K562 (cell line): ENCODE measurements at regions not wholly inside any gene's neighbourhood (a gene's known extent, or its start where the extent isn't known, plus 50 kb on each side); places are given as distances from the start of the nearest gene placed in this dataset.

Source experiments
- ATAC-seq: fragments of 200-7000 bp; cut with Tn5 transposase; 3 replicates; pipeline ENCODE4 v1.9.1; 2020; ENCODE audit warnings: moderate library complexity
- BruUV-seq: library from RNA; stranded (reverse); fragments of 400-500 nt; replicated peaks from 2 replicates; lab custom pipeline; 2021; lab: Mats Ljungman, UMichigan
- CTCF ChIA-PET: fragments of 300-600 bp; formaldehyde crosslinking; extraction: SDS; loops from one replicate; lab custom pipeline; 2021; ENCODE audit warnings: low intra/inter-chr PET ratio; lab: Yijun Ruan, JAX
- POLR2A ChIA-PET: fragments of 300-600, 350-650 bp; sonication (Branson Sonifier 250); formaldehyde crosslinking; extraction: SDS; loops from one replicate; lab custom pipeline; 2021; ENCODE audit warnings: antibody characterized with exemption, inconsistent platforms; lab: Yijun Ruan, JAX
- DNase-seq, 4 experiments: peaks; one replicate each; pipeline versions ENCODE4 v3.0.0 to v3.0.0-alpha.2; 2011 to 2018; ENCODE audit warnings: low spot score in 3 of 4, mixed read lengths in 3 of 4; ENCODE audit errors: extremely low read depth in 1 of 4
- FAIRE-seq: peaks from 2 replicates; lab custom pipeline; 2011; peaks lifted over from hg19 to GRCh38; lab: Jason Lieb, UNC
- H2AFZ ChIP-seq: 2 replicates; pipeline ENCODE4 v1.6.0; 2011; ENCODE audit warnings: low read depth, low read length, control low read depth, inconsistent platforms
- H3K27ac ChIP-seq: fragments of 200-600 bp; 3 replicates; pipeline ENCODE4 v1.8.0; 2011; ENCODE audit warnings: low read depth, mild to moderate bottlenecking, control low read depth, inconsistent platforms, low read length, moderate library complexity, mixed read lengths; ENCODE audit errors: extremely low read depth
- H3K27me3 ChIP-seq, 2 experiments: fragments of 300-600 bp in 1 of 2; 2 replicates in 1 of 2; 3 replicates in 1 of 2; pipeline versions ENCODE4 v1.6.0 to v1.8.0; 2011; ENCODE audit warnings: inconsistent platforms in 2 of 2, low read length in 2 of 2, mild to moderate bottlenecking in 1 of 2, mixed read lengths in 1 of 2, moderate library complexity in 1 of 2; ENCODE audit not compliant: control insufficient read depth in 2 of 2, insufficient read depth in 2 of 2
- H3K36me3 ChIP-seq: fragments of 300-600 bp; 3 replicates; pipeline ENCODE4 v1.8.0; 2011; ENCODE audit warnings: mild to moderate bottlenecking, low read length, inconsistent platforms; ENCODE audit not compliant: control insufficient read depth, insufficient read depth
- H3K4me1 ChIP-seq, 2 experiments: fragments of 200-600 bp in 1 of 2; replicated peaks in 1 of 2; 2 replicates in 1 of 2; 3 replicates in 1 of 2; pipeline versions ENCODE4 v1.5.1 to v1.8.0; 2011; ENCODE audit warnings: inconsistent platforms in 2 of 2, low read length in 2 of 2, mild to moderate bottlenecking in 1 of 2, mixed read lengths in 1 of 2, moderate library complexity in 1 of 2; ENCODE audit not compliant: control insufficient read depth in 2 of 2, insufficient read depth in 2 of 2
- H3K4me2 ChIP-seq: 2 replicates; pipeline ENCODE4 v1.6.1; 2011; ENCODE audit warnings: low read length, control low read depth, inconsistent platforms, mixed read lengths; ENCODE audit not compliant: insufficient read depth
- H3K4me3 ChIP-seq: fragments of 200-600 bp; sonication (generic), shearing (Covaris generic); 2 replicates; pipeline ENCODE4 v1.5.1; 2016; ENCODE audit warnings: control low read depth, inconsistent platforms
- H3K79me2 ChIP-seq: fragments of 200-600 bp; 3 replicates; pipeline ENCODE4 v1.8.0; 2011; ENCODE audit warnings: low read length, inconsistent platforms; ENCODE audit not compliant: control insufficient read depth, insufficient read depth
- H3K9ac ChIP-seq, 2 experiments: 2 replicates each; pipeline versions ENCODE4 v1.6.0 to v1.6.1; 2011; ENCODE audit warnings: low read depth in 2 of 2, low read length in 2 of 2, control low read depth in 1 of 2, inconsistent platforms in 1 of 2, mild to moderate bottlenecking in 1 of 2, mixed read lengths in 1 of 2; ENCODE audit not compliant: insufficient read depth in 1 of 2
- H3K9me1 ChIP-seq: one replicate; pipeline ENCODE4 v1.6.0; 2011; ENCODE audit warnings: inconsistent platforms, mild to moderate bottlenecking, low read length, moderate library complexity; ENCODE audit not compliant: control insufficient read depth, insufficient read depth
- H3K9me3 ChIP-seq: replicated peaks from 2 replicates; pipeline ENCODE4 v1.5.1; 2011; ENCODE audit warnings: low read depth, low read length, inconsistent platforms; ENCODE audit not compliant: control insufficient read depth, insufficient read depth
- H4K20me1 ChIP-seq: replicated peaks from 2 replicates; pipeline ENCODE4 v1.6.1; 2011; ENCODE audit warnings: low read length, inconsistent platforms, mixed read lengths; ENCODE audit not compliant: control insufficient read depth, insufficient read depth
- AFF1 ChIP-seq, 2 experiments: fragments of 450-650 bp; IDR thresholded peaks; 2 replicates each; pipeline ENCODE4 v1.6.1; 2018; ENCODE audit warnings: mild to moderate bottlenecking in 2 of 2, low read depth in 1 of 2; ENCODE audit not compliant: partially characterized antibody in 2 of 2
- GABPB1 ChIP-seq: sonication (generic); formaldehyde crosslinking; IDR thresholded peaks from 2 replicates; pipeline ENCODE4 v1.8.0; 2022; ENCODE audit warnings: mild to moderate bottlenecking, missing genetic modification reagents
- LARP7 ChIP-seq: fragments of 450-650 bp; IDR thresholded peaks from 2 replicates; pipeline ENCODE4 v1.6.1; 2016
- NFRKB ChIP-seq: fragments of 450-650 bp; IDR thresholded peaks from 2 replicates; pipeline ENCODE4 v1.6.1; 2016; ENCODE audit warnings: low read depth
- RBM14 ChIP-seq: fragments of 200-400 bp; formaldehyde crosslinking; IDR thresholded peaks from 2 replicates; pipeline ENCODE4 v1.6.1; 2018; ENCODE audit warnings: low read depth, mild to moderate bottlenecking, low read length, moderate library complexity, borderline replicate concordance; ENCODE audit not compliant: insufficient read depth
- RBM25 ChIP-seq: fragments of 200-400 bp; formaldehyde crosslinking; IDR thresholded peaks from 2 replicates; pipeline ENCODE4 v1.6.1; 2018; ENCODE audit warnings: low read length, low read depth, moderate library complexity; ENCODE audit not compliant: severe bottlenecking
- SIX5 ChIP-seq, 2 experiments: IDR thresholded peaks; 2 replicates each; pipeline ENCODE4 v1.6.1; 2011; ENCODE audit warnings: low read length in 2 of 2, borderline replicate concordance in 1 of 2, low read depth in 1 of 2, mild to moderate bottlenecking in 1 of 2, moderate library complexity in 1 of 2; ENCODE audit not compliant: insufficient read depth in 1 of 2
- ZBTB26 ChIP-seq: fragments of 450-650 bp; formaldehyde crosslinking; IDR thresholded peaks from 2 replicates; pipeline ENCODE4 v1.4.0; 2022; ENCODE audit warnings: missing genetic modification characterization
- ZBTB7A ChIP-seq: IDR thresholded peaks from 2 replicates; pipeline ENCODE4 v1.6.1; 2011; ENCODE audit warnings: low read depth, mild to moderate bottlenecking, low read length, moderate library complexity, borderline replicate concordance; ENCODE audit not compliant: control insufficient read depth
- WGBS: fragments of 100-300 bp; shearing (Covaris generic); methylation state at CpG from one replicate; pipeline ENCODE4 v1.1.6; 2016; ENCODE audit warnings: low coverage, mixed read lengths; ENCODE audit not compliant: insufficient coverage; ENCODE audit errors: missing lambda C conversion rate; 5-methylcytosine and 5-hydroxymethylcytosine counted together
- in situ Hi-C: fragments of 300-500 bp; cut with MboI; formaldehyde crosslinking; loops from 4 replicates; pipeline ENCODE4 v1.15.0; 2018; ENCODE audit warnings: inconsistent platforms, mixed read lengths
- intact Hi-C: fragments of 100-400 bp; cut with micrococcal nuclease; formaldehyde crosslinking; loops from 2 replicates; pipeline ENCODE4 v1.14.2; 2022
- TF ChIP-seq, protein P1 (sequence below): fragments of 250-450 bp; sonication (Bioruptor Pico); IDR thresholded peaks from 2 replicates; pipeline ENCODE4 v1.4.0; 2020; ENCODE audit warnings: borderline replicate concordance

GRCh38 chr6:22146678-22146930 is 150.2 kb downstream of the PRL start:
- 13% methylated on average over 17 of the region's 17 CpGs for WGBS
- ChIA-PET CTCF (no interaction called here), POLR2A (interaction anchor here (1.7 kb wide), 1 partner anchor 9 kb away, joined by 5 read pairs; no protein-coding TSS in a partner anchor)
- Histone ChIP-seq H3K4me2 (no peak overlapping the region), H3K4me1 (peaks cover 0 to 6% of the 10 kb centered on the region in 2 experiments; a peak in 1 of 5 replicates), H3K9me3 (no peaks in the 10 kb centered on the region), H3K79me2 (no peaks in the 10 kb centered on the region), H3K27me3 (peaks cover 17 to 27% of the 10 kb centered on the region in 2 experiments), H3K4me3 (no peak overlapping the region), H4K20me1 (no peaks in the 10 kb centered on the region), H3K36me3 (no peaks in the 10 kb centered on the region), H3K9ac (no peak overlapping the region), H3K9me1 (no peaks in the 10 kb centered on the region), H2AFZ (no peak overlapping the region), H3K27ac (no peak overlapping the region)
- DNase-seq, result no peak
- no peak for TF ChIP-seq ZBTB26 (CRISPR knock-in tag)
- TF ChIP-seq GABPB1 (CRISPR knock-in tag), result no peak
- TF ChIP-seq SIX5 (IDR thresholded peaks at IDR 0.05; ENCODE audit: borderline replicate concordance in 1 of 2, insufficient read depth in 1 of 2, low read depth in 1 of 2, low read length in 2 of 2), result no peak
- no peak for TF ChIP-seq NFRKB
- no peak for TF ChIP-seq LARP7
- TF ChIP-seq ZBTB7A, result no peak
- no peak for TF ChIP-seq RBM14
- no peak for TF ChIP-seq AFF1 (IDR thresholded peaks at IDR 0.05; ENCODE audit: low read depth in 1 of 2, partially characterized antibody in 2 of 2)
- TF ChIP-seq RBM25, result no peak
- TF ChIP-seq, protein P1, sequence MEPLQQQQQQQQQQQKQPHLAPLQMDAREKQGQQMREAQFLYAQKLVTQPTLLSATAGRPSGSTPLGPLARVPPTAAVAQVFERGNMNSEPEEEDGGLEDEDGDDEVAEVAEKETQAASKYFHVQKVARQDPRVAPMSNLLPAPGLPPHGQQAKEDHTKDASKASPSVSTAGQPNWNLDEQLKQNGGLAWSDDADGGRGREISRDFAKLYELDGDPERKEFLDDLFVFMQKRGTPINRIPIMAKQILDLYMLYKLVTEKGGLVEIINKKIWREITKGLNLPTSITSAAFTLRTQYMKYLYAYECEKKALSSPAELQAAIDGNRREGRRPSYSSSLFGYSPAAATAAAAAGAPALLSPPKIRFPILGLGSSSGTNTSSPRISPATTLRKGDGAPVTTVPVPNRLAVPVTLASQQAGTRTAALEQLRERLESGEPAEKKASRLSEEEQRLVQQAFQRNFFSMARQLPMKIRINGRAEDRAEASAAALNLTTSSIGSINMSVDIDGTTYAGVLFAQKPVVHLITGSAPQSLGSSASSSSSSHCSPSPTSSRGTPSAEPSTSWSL (CRISPR knock-in tag), result no peak
- no TSS peak for BruUV-seq
- no peak for FAIRE-seq
- in situ Hi-C loops (no loop called here), intact Hi-C loops (no loop called here)
- ATAC-seq, result no peak
